NOMO-1 treated with DMSO at 0.1 percent for 48 hours (cell line): ENCODE measurements at regions not wholly inside any gene's neighbourhood (a gene's known extent, or its start where the extent isn't known, plus 50 kb on each side); places are given as distances from the start of the nearest gene placed in this dataset.
A peak's percentile ranks its signal among the peaks of the same experiment; 100 is the strongest.

Source experiments
- DNase-seq: peaks from one replicate; lab custom pipeline; 2025; ENCODE audit not compliant: unreplicated experiment; lab: John Stamatoyannopoulos, UW

DNA sequence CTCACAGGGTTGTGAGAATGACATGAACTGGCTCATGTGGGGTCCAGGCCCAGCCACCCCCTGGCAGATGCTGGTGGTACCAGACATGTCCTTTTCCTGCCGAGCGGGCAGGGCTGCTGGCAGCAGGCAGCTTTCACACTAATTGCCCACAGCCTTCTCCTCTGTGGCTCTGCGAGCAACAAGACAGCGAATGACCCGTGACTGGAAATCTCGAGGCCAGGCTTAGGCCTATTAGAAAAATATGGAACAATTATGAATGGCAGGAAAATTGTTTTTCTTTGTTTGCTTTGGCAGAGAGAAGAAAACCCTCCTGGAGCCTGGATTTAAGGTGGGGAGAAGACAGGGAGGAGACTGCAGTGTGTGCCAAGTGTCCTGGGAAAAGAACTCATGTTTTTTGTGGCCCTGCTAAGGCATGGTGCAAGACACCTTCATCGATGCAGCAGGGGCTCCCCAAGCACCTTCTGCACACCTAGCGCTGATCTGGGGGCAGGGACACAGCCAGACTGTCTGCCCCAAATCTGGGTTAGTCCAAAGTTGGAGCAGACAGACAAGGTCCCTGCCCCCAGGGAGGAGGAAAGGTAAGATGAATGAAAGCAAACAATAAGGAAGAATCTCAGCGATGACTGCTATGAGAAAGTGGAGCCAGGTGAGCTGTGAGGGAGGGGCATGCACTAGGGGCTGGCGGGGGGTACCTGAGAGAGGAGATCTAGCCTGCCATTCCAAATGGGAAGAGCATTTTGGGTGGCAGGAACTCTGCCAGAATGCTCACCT is 193.8 kb upstream of the TLE3 start:
- no peak for DNase-seq

DNA sequence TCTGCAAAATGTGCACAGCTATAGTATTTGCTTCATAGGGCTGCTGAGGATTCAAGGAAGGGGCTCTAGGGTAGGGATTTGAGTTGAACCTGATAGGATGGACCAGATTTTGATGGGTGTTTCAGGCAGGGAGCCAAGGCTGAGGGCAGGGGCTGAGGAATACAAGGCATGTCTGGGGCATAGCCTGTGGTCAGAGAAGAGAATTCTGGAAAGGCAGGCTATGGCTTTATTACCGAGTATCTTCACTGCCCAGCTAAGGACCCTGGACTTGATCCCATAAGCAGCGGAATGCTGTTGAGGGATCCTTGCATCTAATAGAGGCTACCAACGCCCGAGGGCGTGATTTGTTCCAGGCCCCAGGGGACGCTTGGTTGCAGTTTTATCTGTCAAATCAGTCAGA is 193.0 kb upstream of the TLE3 start:
- DNase-seq, result no peak

GRCh38 chr15:70289191-70289955 is 191.7 kb upstream of the TLE3 start:
- DNase-seq, result no peak

GRCh38 chr15:70286113-70286806 is 188.5 kb upstream of the TLE3 start:
- DNase-seq, result no peak

DNA sequence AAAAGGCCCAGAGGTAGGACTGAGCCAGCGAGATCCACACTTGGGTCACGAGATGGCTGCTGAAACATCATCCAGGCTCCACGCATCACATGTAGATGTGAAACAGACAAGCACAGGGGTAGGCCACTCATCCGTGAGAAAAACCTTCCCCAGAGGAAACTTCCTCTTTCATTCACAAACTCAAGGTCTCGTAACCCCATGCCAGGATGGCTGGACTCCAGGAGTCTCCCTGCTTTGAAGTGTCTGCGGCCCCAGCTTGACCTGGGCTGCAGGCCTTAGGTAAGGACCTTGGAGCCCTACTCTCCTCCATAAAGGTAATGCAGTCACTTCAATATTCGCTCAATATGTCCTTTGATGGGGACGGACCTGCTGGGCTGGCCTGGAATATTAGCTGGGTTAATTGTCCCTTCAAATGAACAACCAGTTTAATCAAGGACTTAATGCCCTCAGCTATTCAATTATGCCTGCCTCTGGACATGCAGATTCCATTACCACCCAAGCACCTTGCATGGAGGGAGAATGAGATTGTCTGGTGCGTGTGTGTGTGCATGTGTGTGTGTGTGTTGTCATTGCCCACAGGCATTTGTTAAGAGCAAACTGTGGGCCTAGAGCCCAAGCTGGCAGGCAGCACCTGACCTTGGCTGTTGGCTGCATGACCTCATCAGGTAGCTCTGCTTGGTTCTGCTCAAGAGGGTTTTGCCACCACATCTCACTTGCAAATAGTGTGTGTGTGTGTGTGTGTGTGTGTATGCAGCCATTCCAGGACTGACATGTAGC is 186.9 kb upstream of the TLE3 start:
- DNase-seq, result peak; percentile 24

DNA sequence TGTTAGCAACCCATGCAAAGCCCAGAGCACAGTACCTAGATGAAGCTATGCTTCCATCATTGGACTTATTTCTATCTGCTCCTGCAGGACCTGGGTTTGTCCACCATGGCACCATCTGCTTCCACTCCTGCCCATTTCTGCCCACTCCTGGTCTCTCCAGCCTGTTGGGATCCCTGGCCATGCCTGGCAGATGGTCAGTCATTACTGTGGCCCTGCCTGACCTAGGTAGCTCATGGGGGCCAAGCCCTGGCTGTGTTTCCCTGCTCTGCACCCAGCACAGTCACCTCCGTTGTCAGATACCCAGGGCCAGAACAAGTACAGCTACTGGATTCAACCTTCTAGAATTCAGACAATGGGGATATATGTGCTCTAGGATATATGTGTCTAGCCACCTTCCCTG is 185.8 kb upstream of the TLE3 start:
- DNase-seq, result no peak

- no peak for DNase-seq
Measured at GRCh38 chr15:70281811-70282307, 184.1 kb upstream of the TLE3 start.

GRCh38 chr15:70281261-70281810 is 183.6 kb upstream of the TLE3 start:
- DNase-seq, result no peak

GRCh38 chr15:70280781-70281180 is 183.1 kb upstream of the TLE3 start:
- no peak for DNase-seq

GRCh38 chr15:70279096-70279495 is 181.4 kb upstream of the TLE3 start:
- no peak for DNase-seq

- DNase-seq, result no peak
Measured at GRCh38 chr15:70278644-70279043, 180.9 kb upstream of the TLE3 start.

DNA sequence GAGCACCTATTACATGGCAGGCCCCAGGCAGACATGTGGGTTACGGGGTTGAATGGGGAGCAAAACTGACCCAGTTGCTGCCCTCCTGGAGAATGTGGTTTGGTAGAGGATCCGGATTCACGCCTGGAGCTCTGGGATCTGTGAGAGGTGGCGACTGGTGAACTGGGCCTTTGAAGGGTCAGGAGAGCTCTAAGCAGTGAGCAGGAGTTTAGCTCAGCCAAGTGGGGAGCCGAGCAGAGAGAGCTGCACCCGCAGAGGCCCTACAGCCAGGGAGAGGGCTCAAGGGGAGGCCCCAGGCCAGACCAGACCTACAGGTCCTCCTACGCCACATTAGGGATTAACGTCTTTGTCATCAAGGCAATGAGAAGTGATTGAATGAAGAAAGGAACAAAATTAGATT is 179.8 kb upstream of the TLE3 start:
- DNase-seq, result no peak

GRCh38 chr15:70276401-70276800 is 178.7 kb upstream of the TLE3 start:
- DNase-seq, result no peak

GRCh38 chr15:70275461-70276138 is 177.9 kb upstream of the TLE3 start:
- DNase-seq, result no peak

DNA sequence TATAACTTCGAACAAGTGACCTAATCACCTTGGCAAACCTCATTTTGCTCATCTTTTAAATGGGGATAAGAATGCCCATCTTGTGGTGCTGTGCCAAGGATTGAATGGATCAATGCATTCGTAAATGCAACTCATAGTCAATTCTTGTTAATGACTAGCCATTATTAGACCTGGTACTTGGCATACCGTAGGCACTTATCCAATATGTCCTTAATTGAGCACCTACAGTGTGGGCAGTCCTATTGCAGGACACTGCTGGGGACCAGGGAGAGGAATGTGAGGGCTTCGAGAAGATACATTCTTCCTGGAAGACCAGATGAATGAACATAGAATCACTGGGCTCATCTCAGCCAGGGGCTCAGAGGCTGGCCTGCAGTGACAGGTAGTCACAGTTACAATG is 177.2 kb upstream of the TLE3 start:
- no peak for DNase-seq

GRCh38 chr15:70274255-70274880 is 176.7 kb upstream of the TLE3 start:
- DNase-seq, result no peak

GRCh38 chr15:70273808-70274207 is 176.1 kb upstream of the TLE3 start:
- no peak for DNase-seq

DNA sequence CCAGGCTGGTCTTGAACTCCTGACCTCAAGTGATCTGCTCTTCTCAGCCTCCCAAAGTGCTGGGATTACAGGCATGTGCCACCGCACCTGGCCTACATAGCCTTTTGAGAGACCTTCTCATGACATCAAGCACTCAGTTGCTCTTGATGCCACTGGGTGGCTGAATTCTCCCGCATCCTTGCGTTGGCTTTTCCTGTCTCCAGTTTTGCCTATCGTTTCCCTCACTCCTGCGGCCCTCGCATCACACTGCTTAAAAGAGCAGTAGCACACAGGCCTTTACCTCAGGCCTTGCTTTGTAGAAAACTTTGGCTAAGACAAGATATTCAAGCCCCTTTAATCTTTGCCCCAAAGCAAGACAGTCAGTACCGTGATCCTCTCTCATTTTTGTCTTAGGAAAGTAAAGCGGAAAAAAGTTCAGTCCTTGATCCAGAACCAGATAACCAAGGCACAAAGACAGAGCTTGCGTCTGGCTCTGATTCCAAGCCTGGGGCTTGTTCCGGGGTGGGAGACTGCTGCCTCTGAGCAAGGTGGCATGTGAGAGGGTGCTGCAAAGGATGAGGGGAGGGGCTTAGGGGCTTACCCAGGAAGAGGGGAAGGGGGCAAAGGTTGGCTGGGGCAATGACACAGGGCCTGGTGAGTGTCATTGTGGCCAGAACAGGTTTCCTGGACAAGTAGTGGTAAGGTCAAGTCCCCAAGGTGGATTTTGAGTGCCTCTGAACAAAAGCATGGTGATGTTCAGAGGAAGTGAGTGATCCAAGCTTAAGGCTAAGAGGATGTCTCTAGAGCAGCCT is 175.0 kb upstream of the TLE3 start:
- no peak for DNase-seq
